GM23338 (cell line): ENCODE measurements at regions not wholly inside any gene's neighbourhood (a gene's known extent, or its start where the extent isn't known, plus 50 kb on each side); places are given as distances from the start of the nearest gene placed in this dataset.
"Not testable (repeated sequence)": the region's sequence is repeated elsewhere in the genome, so short reads cannot be mapped to it uniquely, and the experiment has no call there.

Experiments used
- ATAC-seq: fragments of 200-7000 bp; cut with Tn5 transposase; 3 replicates; pipeline ENCODE4 v1.9.1; 2020
- DNase-seq: peaks from one replicate; pipeline ENCODE4 v3.0.0-alpha.2; 2015; ENCODE audit warnings: low spot score
- H2AFZ ChIP-seq: fragments of 200-600 bp; sonication (generic); 2 replicates; pipeline ENCODE4 v1.8.0; 2016; ENCODE audit warnings: antibody characterized with exemption, mild to moderate bottlenecking, moderate library complexity
- H3F3A ChIP-seq: fragments of 200-600 bp; sonication (generic); replicated peaks from 2 replicates; pipeline ENCODE4 v1.8.0; 2017; ENCODE audit warnings: antibody characterized with exemption, mixed run types, low read depth
- H3K27ac ChIP-seq: fragments of 200-600 bp; sonication (generic); 2 replicates; pipeline ENCODE4 v1.6.1; 2016; ENCODE audit warnings: low read depth
- H3K27me3 ChIP-seq: fragments of 200-600 bp; sonication (generic); 2 replicates; pipeline ENCODE4 v1.8.0; 2016; ENCODE audit warnings: mild to moderate bottlenecking, mixed run types, moderate library complexity; ENCODE audit not compliant: insufficient read depth
- H3K36me3 ChIP-seq: fragments of 200-600 bp; sonication (generic); 2 replicates; pipeline ENCODE4 v1.8.0; 2016; ENCODE audit warnings: mild to moderate bottlenecking; ENCODE audit not compliant: insufficient read depth
- H3K4me1 ChIP-seq: fragments of 200-600 bp; sonication (generic); 2 replicates; pipeline ENCODE4 v1.8.0; 2016; ENCODE audit warnings: mild to moderate bottlenecking, moderate library complexity; ENCODE audit not compliant: insufficient read depth
- H3K4me2 ChIP-seq: fragments of 200-600 bp; sonication (generic); 2 replicates; pipeline ENCODE4 v1.7.1; 2017; ENCODE audit warnings: mixed run types
- H3K4me3 ChIP-seq: fragments of 200-600 bp; sonication (generic); 2 replicates; pipeline ENCODE4 v1.6.1; 2016; ENCODE audit warnings: mixed run types
- H3K79me2 ChIP-seq: fragments of 200-600 bp; sonication (generic); replicated peaks from 2 replicates; pipeline ENCODE4 v1.8.0; 2017; ENCODE audit warnings: mild to moderate bottlenecking; ENCODE audit not compliant: insufficient read depth
- H3K9me2 ChIP-seq: fragments of 200-600 bp; sonication (generic); 2 replicates; pipeline ENCODE4 v1.8.0; 2017; ENCODE audit not compliant: insufficient read depth
- H4K20me1 ChIP-seq: fragments of 200-600 bp; sonication (generic); replicated peaks from 2 replicates; pipeline ENCODE4 v1.8.0; 2017; ENCODE audit warnings: mild to moderate bottlenecking; ENCODE audit not compliant: insufficient read depth
- H3K27ac Mint-ChIP-seq: 2 replicates; pipeline ENCODE4 v1.8.0; 2020; ENCODE audit warnings: inconsistent platforms, mild to moderate bottlenecking, moderate library complexity, mixed read lengths
- H3K27me3 Mint-ChIP-seq: 3 replicates; pipeline ENCODE4 v1.8.0; 2022; ENCODE audit warnings: low read depth, mild to moderate bottlenecking, moderate library complexity, mixed read lengths, inconsistent platforms; ENCODE audit not compliant: insufficient read depth, poor library complexity
- H3K36me3 Mint-ChIP-seq: 3 replicates; pipeline ENCODE4 v1.8.0; 2021; ENCODE audit warnings: low read depth, mild to moderate bottlenecking, inconsistent platforms, moderate library complexity, mixed read lengths
- H3K4me1 Mint-ChIP-seq: 3 replicates; pipeline ENCODE4 v1.8.0; 2020; ENCODE audit warnings: mild to moderate bottlenecking, inconsistent platforms, mixed read lengths
- H3K4me3 Mint-ChIP-seq: 3 replicates; pipeline ENCODE4 v1.8.0; 2021; ENCODE audit warnings: moderate library complexity, mild to moderate bottlenecking, inconsistent platforms, mixed read lengths
- H3K9me3 Mint-ChIP-seq: 3 replicates; pipeline ENCODE4 v1.8.0; 2020; ENCODE audit warnings: moderate library complexity, mild to moderate bottlenecking, inconsistent platforms, mixed read lengths
- CREB1 ChIP-seq: fragments of 250-450 bp; sonication (Bioruptor Pico); IDR thresholded peaks from 2 replicates; pipeline ENCODE4 v1.5.0; 2020; ENCODE audit warnings: low read depth, mild to moderate bottlenecking, moderate library complexity
- POLR2AphosphoS5 ChIP-seq: IDR thresholded peaks from 2 replicates; pipeline ENCODE4 v1.6.1; 2016; ENCODE audit warnings: antibody characterized with exemption, low read depth

DNA sequence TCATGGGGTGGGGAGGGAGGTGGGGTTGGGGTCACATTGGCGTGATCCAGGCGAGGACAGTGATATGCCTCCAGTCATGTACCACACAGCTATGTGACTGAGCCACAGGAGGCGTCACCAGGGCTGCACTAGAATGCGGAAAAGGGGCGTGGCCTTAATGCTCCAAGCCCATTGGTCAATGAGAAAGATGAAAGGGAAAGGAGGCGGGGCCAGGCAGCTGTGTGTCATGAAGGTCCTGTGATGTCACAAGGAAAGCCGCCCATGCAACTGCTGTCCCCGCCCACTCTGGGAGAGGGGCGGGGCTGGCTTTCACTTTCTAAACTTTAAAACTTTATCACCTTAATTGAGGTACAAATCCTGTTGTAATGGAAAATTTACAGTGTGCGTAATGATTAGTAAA is 89.4 kb upstream of the ADCY2 start:
- not testable (repeated sequence) for H3K79me2 ChIP-seq, H3K36me3 ChIP-seq, H3K4me2 ChIP-seq, ATAC-seq, H4K20me1 ChIP-seq, H3K27me3 ChIP-seq, H3K4me3 ChIP-seq, H3K27ac Mint-ChIP-seq, H3K36me3 Mint-ChIP-seq, H3F3A ChIP-seq, H3K9me2 ChIP-seq, H3K4me3 Mint-ChIP-seq, H2AFZ ChIP-seq, H3K9me3 Mint-ChIP-seq, H3K27ac ChIP-seq
- peaks cover 12% of the 10 kb centered on the region for H3K27me3 Mint-ChIP-seq
- peak; percentile 53 for DNase-seq
- 0 out of 2 replicates have a peak, but pooled peaks have one; percentile 9 for TF ChIP-seq CREB1
- peaks cover 19% of the 10 kb centered on the region for H3K4me1 ChIP-seq
- peaks cover 33% of the 10 kb centered on the region for H3K4me1 Mint-ChIP-seq

DNA sequence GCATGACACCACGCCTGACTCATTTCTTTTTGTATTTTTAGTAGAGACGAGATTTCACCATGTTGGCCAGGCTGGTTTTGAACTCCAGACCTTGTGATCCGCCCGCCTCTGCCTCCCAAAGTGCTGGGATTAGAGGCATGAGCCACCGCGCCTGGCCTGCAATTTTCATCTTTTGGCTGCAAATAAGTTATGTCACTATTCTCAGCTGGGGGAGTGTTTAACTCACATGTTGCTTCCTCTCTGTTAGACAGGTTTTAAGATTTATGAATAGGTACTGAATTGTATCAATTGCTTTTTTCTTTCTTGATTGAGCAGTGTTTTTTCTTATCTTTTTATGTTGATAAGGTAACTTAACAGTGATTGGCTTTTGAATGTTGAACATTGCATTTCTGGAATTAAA is 88.2 kb upstream of the ADCY2 start:
- not testable (repeated sequence) for H3K79me2 ChIP-seq, ATAC-seq, H4K20me1 ChIP-seq, H3K4me3 ChIP-seq, H3K36me3 ChIP-seq, H3K36me3 Mint-ChIP-seq, H3K9me3 Mint-ChIP-seq, H2AFZ ChIP-seq, H3K4me3 Mint-ChIP-seq, H3K27me3 ChIP-seq, H3K27ac Mint-ChIP-seq, H3K27me3 Mint-ChIP-seq, DNase-seq, H3F3A ChIP-seq, H3K9me2 ChIP-seq, H3K27ac ChIP-seq, H3K4me2 ChIP-seq
- peaks cover 19% of the 10 kb centered on the region for H3K4me1 ChIP-seq
- H3K4me1 Mint-ChIP-seq, result peaks cover 26% of the 10 kb centered on the region

DNA sequence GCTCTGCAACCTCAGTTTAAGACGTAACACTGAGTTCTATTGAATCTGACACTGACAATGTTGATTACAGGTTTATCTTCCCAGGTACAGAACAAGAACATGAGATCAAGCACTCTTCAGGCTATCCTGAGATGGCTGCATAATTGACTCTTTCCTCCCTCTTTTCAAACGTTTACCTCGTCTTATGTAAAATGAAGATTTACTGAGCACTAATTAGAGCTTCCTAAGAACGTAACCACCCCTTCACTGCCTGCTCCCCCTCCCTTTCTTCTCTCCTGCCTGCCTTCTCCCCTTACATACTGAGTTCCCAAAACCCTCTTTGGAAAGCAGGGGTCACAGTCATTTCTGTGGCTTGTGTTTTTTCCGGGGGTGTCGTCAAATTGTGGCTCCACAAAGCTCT is 86.2 kb upstream of the ADCY2 start:
- not testable (repeated sequence) for H3K9me2 ChIP-seq, H3F3A ChIP-seq, H3K27me3 Mint-ChIP-seq, H3K36me3 Mint-ChIP-seq, H3K9me3 Mint-ChIP-seq, H3K27me3 ChIP-seq, H4K20me1 ChIP-seq, H3K79me2 ChIP-seq, H3K36me3 ChIP-seq, H2AFZ ChIP-seq
- Mint-ChIP-seq H3K27ac (peak overlapping the region; percentile 88), H3K4me1 (peaks cover 23% of the 10 kb centered on the region), H3K4me3 (peak overlapping the region; percentile 41)
- Histone ChIP-seq H3K4me2 (peak overlapping the region; percentile 37), H3K27ac (peak overlapping the region; percentile 96), H3K4me3 (peak overlapping the region; percentile 34), H3K4me1 (peaks cover 19% of the 10 kb centered on the region)
- ATAC-seq (peak; percentile 79), DNase-seq (peak; percentile 46)
- TF ChIP-seq POLR2AphosphoS5, result 0 out of 2 replicates have a peak, but pooled peaks have one; percentile 17

DNA sequence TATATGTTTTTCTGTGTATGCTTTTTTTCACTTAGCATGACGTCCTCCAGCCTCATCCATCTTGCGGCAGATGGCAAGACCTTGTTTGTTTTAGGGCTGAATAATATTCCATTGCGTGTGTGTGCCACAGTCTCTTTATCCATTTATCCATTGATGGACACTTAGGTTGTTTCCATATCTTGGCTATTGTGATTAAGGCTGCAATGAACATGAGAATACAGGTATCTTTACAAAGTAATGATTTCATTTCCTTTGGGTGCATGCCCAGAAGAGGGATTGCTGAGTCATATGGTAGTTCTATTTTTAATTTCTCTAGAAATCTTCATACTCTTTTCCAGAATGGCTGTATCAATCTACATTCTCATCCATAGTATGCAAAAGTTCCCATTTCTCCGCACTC is 85.3 kb upstream of the ADCY2 start:
- H3K4me2 ChIP-seq, H3K9me2 ChIP-seq, H3K36me3 Mint-ChIP-seq, H3K36me3 ChIP-seq, H3K9me3 Mint-ChIP-seq, H4K20me1 ChIP-seq, H2AFZ ChIP-seq, DNase-seq, H3F3A ChIP-seq, H3K4me3 ChIP-seq, H3K4me3 Mint-ChIP-seq, H3K27ac Mint-ChIP-seq, H3K27me3 ChIP-seq, H3K27me3 Mint-ChIP-seq, ATAC-seq, H3K79me2 ChIP-seq: not testable (repeated sequence)
- peak overlapping the region; percentile 96; the same call in 1 of the 2 replicates for H3K27ac ChIP-seq
- peaks cover 24% of the 10 kb centered on the region for H3K4me1 ChIP-seq
- H3K4me1 Mint-ChIP-seq, result peaks cover 29% of the 10 kb centered on the region
